ENCODE measurements at regions not wholly inside any gene's neighbourhood (a gene's known extent, or its start where the extent isn't known, plus 50 kb on each side); places are given as distances from the start of the nearest gene placed in this dataset.

DNA sequence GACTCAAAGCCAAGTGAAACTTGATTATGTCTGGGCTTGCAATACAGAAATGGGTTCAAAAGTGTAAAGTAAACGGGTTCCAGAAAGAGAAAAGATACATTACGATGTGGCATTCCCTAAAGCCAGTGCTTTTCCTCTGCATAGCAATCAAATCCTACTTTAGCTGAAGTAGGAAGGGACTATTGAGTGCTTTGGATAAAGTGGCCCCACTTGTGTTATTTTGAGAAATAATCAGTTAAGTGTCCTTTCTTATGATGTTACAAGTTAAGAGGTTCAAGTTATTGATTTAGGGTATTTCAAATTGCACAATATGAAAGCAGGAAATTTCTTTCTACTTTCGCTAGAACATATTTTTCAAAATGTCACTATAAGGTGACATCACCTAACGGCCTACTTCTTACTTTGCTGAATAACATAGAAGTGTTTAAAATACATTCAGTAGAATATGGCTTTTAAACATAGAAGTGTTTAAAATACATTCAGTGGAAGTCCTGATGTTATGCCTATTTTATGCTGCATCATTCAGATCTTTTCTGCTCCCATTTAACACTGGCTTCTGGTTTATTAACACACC is 235.2 kb downstream of the DTHD1 start:
- Mint-ChIP-seq H3K4me1 (no peaks in the 10 kb centered on the region), H3K27ac (no peak overlapping the region), H3K4me3 (no peak overlapping the region), H3K9me3 (no peaks in the 10 kb centered on the region), H3K27me3 (no peaks in the 10 kb centered on the region), H3K36me3 (no peaks in the 10 kb centered on the region)
- DNase-seq (ENCODE audit: low spot score in 2 of 2) (no peak), ATAC-seq (ENCODE audit: low read depth) (no peak)

DNA sequence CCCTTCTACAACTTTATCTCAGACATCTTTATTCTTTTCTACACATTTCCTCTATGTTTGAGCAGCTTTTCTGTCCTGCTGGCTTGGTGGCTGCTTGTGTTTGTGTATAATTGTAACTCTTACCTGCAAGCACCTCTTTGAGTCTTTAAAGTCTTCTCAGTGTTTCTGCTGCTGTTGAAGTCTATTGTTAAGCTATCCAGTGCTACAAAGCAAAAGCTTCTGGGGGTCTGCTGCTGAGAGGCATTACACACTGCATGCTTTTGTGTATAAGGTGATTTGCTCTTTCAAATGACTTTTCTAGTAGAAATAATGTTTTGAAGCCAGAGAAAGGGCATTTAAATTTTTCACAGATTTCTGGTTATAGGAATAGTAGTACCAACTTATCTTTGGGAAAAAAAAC is 241.8 kb downstream of the DTHD1 start:
- Mint-ChIP-seq H3K4me1 (no peaks in the 10 kb centered on the region), H3K36me3 (no peaks in the 10 kb centered on the region), H3K4me3 (no peak overlapping the region), H3K27me3 (no peaks in the 10 kb centered on the region), H3K9me3 (peaks cover 4% of the 10 kb centered on the region), H3K27ac (no peak overlapping the region)
- DNase-seq (ENCODE audit: low spot score in 2 of 2) (no peak), ATAC-seq (ENCODE audit: low read depth) (no peak)

DNA sequence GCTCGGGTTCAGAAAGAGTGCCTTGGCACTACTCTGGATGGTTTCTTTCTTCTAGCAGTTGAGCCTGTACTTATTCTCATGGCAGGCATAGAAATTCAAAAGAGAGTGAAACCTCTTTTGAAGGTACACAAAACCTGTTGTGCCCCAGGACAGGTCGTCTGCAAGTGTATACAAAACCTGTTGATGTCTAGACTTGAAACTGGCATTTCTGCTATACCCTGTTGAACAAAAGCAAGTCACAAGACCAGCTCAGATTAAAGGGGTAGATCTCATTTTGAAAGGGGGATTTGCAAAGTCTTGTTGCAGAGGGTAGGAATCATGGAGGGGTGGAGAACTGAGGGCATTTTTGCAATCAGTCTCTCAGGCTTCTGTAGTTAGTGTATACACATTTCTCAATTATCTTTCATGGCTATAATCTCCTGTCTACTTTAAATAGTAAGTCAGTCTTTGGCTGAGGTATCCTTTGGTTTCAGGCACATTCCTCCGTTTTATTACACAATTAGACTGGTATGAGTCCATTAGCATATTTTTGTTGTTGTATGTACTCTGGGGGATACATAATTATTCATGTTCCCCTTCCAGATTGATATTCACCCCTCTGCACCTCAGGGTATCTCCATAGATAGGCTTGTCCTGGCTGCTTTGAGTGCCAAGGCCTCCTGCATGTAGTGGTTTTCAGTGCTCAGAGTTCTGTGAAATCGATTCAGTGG is 251.4 kb downstream of the DTHD1 start:
- Mint-ChIP-seq H3K27ac (no peak overlapping the region), H3K4me3 (no peak overlapping the region), H3K9me3 (peaks cover 11% of the 10 kb centered on the region), H3K27me3 (no peaks in the 10 kb centered on the region), H3K36me3 (no peaks in the 10 kb centered on the region), H3K4me1 (no peaks in the 10 kb centered on the region)
- no peak for ATAC-seq (ENCODE audit: low read depth)
- DNase-seq (ENCODE audit: low spot score in 2 of 2): no peak

DNA sequence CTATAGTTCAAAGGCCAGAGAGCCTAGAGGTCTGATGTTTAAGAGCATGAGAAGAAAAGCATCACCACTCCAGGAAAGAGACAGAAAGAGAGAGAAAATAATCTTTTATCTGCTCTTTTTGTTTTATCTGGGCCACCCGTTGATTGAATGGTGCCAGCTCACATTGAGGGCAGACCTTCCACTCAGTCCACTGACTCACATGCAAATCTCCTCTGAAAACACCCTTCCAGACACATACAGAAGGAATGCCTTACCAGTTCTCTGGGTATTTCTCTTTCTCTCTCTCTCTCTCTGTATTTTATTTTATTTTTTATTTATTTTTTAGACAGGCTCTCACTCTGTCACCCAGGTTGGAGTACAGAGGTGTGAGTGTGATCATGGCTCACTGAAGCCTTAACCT is 252.5 kb downstream of the DTHD1 start:
- ATAC-seq (ENCODE audit: low read depth) (no peak), DNase-seq (ENCODE audit: low spot score in 2 of 2) (no peak)
- H3K4me3 Mint-ChIP-seq: no peak overlapping the region
- no peak overlapping the region for H3K27ac Mint-ChIP-seq
- no peaks in the 10 kb centered on the region for H3K27me3 Mint-ChIP-seq
- no peaks in the 10 kb centered on the region for H3K36me3 Mint-ChIP-seq
- no peaks in the 10 kb centered on the region for H3K4me1 Mint-ChIP-seq
- peaks cover 3% of the 10 kb centered on the region for H3K9me3 Mint-ChIP-seq

DNA sequence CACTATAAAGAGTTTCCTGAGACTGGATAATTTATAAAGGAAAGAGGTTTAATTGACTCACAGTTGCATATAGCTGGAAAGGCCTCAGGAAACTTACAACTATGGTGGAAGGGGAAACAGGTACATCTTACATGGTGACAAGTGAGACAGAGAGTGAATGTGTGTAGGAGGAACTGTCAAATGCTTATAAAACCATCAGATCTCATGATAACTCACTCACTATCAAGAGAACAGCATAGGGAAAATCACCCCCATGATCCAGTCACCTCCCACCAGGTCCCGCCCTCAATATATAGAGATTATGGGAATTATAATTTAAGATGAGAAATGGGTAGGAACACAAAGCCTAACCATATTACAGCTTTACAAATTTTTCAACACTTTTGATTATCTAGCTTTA is 266.0 kb downstream of the DTHD1 start:
- H3K27me3 Mint-ChIP-seq: no peaks in the 10 kb centered on the region
- no peaks in the 10 kb centered on the region for H3K9me3 Mint-ChIP-seq
- DNase-seq (ENCODE audit: low spot score in 2 of 2): no peak
- no peak for ATAC-seq (ENCODE audit: low read depth)
- H3K36me3 Mint-ChIP-seq: no peaks in the 10 kb centered on the region
- H3K4me3 Mint-ChIP-seq: no peak overlapping the region
- H3K27ac Mint-ChIP-seq: no peak overlapping the region
- H3K4me1 Mint-ChIP-seq: no peaks in the 10 kb centered on the region

DNA sequence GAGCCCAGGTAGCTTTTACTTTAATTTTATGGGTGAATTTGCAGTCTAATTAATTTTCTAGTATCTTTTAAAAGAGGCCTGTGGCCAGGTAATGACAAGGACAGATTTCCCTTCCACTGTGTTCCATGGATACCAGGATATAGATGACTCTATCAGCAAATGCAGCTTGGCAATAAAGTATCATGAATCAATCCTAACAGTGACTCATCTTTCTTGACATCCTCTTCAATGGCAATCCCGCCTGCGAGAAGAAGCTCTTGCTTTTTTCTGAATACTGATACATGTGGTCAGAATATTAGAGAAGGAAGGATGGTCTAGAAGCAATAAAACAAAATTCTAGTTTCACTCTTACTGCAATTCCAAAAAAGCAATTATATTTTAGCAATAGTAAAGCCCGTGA is 267.8 kb downstream of the DTHD1 start:
- ATAC-seq (ENCODE audit: low read depth): no peak
- H3K4me3 Mint-ChIP-seq: no peak overlapping the region
- H3K36me3 Mint-ChIP-seq: no peaks in the 10 kb centered on the region
- H3K27ac Mint-ChIP-seq: no peak overlapping the region
- no peak for DNase-seq (ENCODE audit: low spot score in 2 of 2)
- H3K9me3 Mint-ChIP-seq: no peaks in the 10 kb centered on the region
- H3K4me1 Mint-ChIP-seq: no peaks in the 10 kb centered on the region
- no peaks in the 10 kb centered on the region for H3K27me3 Mint-ChIP-seq

DNA sequence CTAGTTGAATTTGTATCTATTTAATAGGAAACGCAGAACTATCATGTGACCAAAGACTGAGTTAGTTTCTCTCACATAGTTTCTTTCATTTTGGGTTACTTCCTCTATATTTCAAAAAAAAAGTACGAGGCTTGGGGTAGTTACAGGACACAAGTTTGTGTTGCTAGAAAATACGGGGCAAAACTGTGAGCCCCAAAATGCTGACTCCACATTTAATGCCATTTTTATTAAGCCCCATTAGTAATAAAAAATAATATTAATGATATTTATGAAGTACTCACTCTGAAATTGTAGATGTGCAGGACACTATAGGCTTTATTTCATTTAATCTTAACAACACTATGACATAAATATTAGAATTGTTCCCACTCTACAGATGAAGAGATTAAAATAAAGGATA is 268.6 kb downstream of the DTHD1 start:
- Mint-ChIP-seq H3K27me3 (no peaks in the 10 kb centered on the region), H3K4me3 (no peak overlapping the region), H3K27ac (no peak overlapping the region), H3K36me3 (no peaks in the 10 kb centered on the region), H3K4me1 (no peaks in the 10 kb centered on the region), H3K9me3 (no peaks in the 10 kb centered on the region)
- DNase-seq (ENCODE audit: low spot score in 2 of 2) (no peak), ATAC-seq (ENCODE audit: low read depth) (no peak)

DNA sequence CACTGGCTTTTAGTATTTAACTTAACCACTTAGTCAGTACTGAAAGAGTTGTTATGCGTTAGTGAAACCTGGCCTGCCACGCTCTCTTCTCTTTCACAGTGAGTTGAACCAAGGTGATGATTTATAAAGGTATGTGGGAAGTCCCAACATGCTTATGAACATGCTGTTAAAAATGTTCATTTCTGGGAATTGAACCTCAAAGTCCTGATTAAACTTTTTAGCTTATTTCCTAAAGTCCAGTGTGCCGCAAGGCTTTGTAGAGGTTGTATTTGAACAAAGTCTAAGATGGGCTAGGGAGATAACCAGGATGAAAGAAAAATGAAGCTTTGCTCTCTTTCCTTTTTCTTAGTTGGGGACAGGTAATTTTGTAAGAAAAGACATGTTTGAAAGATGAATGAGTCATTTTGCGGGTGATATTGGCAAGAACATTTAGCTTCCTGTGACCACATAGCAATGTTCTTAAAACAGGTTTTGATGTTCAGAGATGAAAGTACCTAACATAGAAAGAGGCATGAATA is 270.3 kb downstream of the DTHD1 start:
- Mint-ChIP-seq H3K4me3 (no peak overlapping the region), H3K27ac (no peak overlapping the region), H3K36me3 (no peaks in the 10 kb centered on the region), H3K4me1 (no peaks in the 10 kb centered on the region), H3K27me3 (peaks cover 2% of the 10 kb centered on the region), H3K9me3 (no peaks in the 10 kb centered on the region)
- ATAC-seq (ENCODE audit: low read depth): no peak
- DNase-seq (ENCODE audit: low spot score in 2 of 2): no peak

DNA sequence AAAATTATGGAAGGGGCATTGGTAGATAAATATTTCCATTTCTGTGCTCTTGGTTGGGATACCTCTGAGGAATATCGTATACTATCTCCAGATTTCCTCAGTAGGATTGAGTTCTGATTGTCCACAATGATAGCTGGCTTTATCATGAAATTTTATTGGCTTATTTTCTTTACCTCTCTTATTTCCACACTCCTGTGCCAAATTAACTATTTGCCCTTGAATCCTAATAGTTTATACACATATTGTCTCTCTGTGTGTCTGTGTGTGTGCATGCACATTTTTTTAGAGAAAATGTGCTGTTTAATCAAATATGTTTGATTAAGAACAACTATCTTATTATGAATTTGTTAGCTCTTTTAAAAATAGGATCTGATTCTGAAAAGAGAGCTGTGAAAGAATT is 271.6 kb downstream of the DTHD1 start:
- H3K9me3 Mint-ChIP-seq: no peaks in the 10 kb centered on the region
- no peaks in the 10 kb centered on the region for H3K4me1 Mint-ChIP-seq
- H3K4me3 Mint-ChIP-seq: no peak overlapping the region
- H3K27me3 Mint-ChIP-seq: peaks cover 2% of the 10 kb centered on the region
- H3K36me3 Mint-ChIP-seq: no peaks in the 10 kb centered on the region
- H3K27ac Mint-ChIP-seq: no peak overlapping the region
- DNase-seq (ENCODE audit: low spot score in 2 of 2): no peak
- ATAC-seq (ENCODE audit: low read depth): no peak

DNA sequence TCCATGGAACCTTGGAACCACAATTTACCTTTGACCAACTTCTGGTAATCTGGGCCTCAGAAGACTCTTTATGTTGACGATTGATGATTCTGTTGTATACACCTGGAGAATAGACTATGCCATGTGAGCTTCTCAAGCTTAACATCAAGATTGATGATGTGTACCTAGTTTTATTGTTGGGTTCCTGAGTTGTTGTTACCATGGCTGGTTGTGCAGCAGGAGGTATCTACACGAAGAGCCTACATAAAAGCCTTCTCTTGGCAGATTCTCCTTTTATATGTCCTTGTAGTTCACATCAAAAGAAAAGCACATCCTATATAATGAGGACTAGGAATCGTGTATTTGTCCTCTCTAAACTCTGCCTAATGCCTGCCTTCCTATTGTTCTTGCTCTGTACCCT is 272.0 kb downstream of the DTHD1 start:
- ATAC-seq (ENCODE audit: low read depth) (no peak), DNase-seq (ENCODE audit: low spot score in 2 of 2) (no peak)
- Mint-ChIP-seq H3K27me3 (peaks cover 2% of the 10 kb centered on the region), H3K4me1 (no peaks in the 10 kb centered on the region), H3K9me3 (no peaks in the 10 kb centered on the region), H3K36me3 (no peaks in the 10 kb centered on the region), H3K27ac (no peak overlapping the region), H3K4me3 (no peak overlapping the region)

DNA sequence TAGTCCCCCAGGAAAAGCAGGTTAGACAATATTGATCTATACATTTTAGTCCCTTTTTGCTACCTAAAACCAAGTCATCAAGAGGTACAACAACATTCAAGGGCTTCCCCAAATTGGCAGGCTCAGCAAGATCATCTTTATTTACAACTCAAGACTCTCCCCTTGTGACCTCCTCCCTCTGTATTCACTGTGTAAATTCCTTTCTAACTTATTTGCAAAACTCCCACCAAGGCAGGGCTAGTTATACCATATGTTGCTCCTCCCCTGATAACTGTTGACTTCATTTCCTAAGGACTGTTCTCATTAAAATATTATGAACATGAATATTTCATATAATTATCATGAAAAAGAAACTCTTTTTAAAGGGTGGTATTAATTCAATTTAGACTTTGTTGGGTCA is 275.6 kb downstream of the DTHD1 start:
- H3K27ac Mint-ChIP-seq: no peak overlapping the region
- H3K27me3 Mint-ChIP-seq: peaks cover 2% of the 10 kb centered on the region
- no peak overlapping the region for H3K4me3 Mint-ChIP-seq
- no peaks in the 10 kb centered on the region for H3K36me3 Mint-ChIP-seq
- H3K4me1 Mint-ChIP-seq: no peaks in the 10 kb centered on the region
- ATAC-seq (ENCODE audit: low read depth) (no peak), DNase-seq (ENCODE audit: low spot score in 2 of 2) (no peak)
- H3K9me3 Mint-ChIP-seq: peaks cover 2% of the 10 kb centered on the region

DNA sequence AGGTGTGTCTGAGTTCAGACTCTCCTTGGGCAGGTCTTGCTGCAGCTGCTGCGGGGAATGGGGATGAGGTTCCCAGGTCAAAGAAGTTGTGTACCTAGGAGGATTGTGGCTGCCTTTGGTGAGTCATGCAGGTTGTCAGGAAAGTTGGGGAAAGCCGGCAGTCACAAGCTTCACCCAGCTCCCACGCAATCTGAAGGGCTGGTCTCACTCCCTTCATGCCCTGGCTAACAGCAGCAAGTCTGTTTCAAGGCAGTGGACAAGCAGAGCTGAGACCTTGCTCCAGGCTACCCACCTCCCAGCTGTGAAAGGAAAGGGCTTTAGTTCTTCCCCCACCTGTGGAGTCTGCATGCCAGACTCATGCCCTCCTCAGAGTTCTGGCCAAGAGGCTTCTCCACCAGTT is 287.2 kb downstream of the DTHD1 start:
- Mint-ChIP-seq H3K27ac (no peak overlapping the region), H3K9me3 (peaks cover 2% of the 10 kb centered on the region), H3K27me3 (peaks cover 4% of the 10 kb centered on the region), H3K4me1 (no peaks in the 10 kb centered on the region), H3K36me3 (no peaks in the 10 kb centered on the region), H3K4me3 (no peak overlapping the region)
- no peak for ATAC-seq (ENCODE audit: low read depth)
- DNase-seq (ENCODE audit: low spot score in 2 of 2): no peak

DNA sequence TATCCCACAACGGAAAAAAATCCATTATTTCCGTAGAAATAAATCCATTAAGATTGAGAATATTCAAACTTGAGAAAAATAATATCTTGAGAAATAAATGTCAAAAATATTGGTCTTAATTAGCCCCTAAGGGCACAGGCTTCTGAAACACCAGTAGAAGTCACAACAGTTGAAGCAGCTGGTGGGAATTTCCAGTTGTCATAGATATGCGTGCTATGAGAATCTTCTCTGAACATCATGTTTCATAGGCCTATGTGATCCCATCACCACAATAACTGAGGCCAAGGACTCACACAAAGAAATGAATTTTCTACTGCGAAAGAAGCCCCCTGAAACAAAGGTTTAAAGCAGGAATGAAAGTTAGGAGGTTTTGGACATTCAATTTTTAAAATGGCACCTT is 292.0 kb downstream of the DTHD1 start:
- Mint-ChIP-seq H3K27ac (no peak overlapping the region), H3K4me1 (no peaks in the 10 kb centered on the region), H3K9me3 (peaks cover 4% of the 10 kb centered on the region), H3K27me3 (peaks cover 4% of the 10 kb centered on the region), H3K4me3 (no peak overlapping the region), H3K36me3 (no peaks in the 10 kb centered on the region)
- no peak for ATAC-seq (ENCODE audit: low read depth)
- no peak for DNase-seq (ENCODE audit: low spot score in 2 of 2)

DNA sequence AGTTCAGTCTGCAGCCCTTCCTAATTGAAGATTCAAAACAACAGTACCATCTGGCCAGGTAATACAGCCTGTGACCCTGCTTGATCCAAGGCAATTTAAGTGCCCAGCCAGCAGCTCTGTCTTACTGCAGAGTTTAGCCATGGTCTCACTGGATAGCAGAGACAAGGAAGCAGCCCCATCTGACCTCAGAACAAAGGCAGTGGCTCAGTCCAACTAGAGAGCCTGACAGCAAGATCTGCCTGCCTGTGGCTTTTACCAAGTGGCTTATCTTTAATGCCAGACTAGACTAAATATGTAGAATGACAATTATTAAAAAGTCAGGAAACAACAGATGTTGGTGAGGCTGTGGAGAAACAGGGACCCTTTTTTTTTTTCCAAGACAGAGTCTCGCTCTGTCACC is 293.4 kb downstream of the DTHD1 start:
- H3K27ac Mint-ChIP-seq: no peak overlapping the region
- DNase-seq (ENCODE audit: low spot score in 2 of 2): no peak
- ATAC-seq (ENCODE audit: low read depth): no peak
- H3K4me1 Mint-ChIP-seq: no peaks in the 10 kb centered on the region
- no peaks in the 10 kb centered on the region for H3K36me3 Mint-ChIP-seq
- no peak overlapping the region for H3K4me3 Mint-ChIP-seq
- H3K9me3 Mint-ChIP-seq: peaks cover 8% of the 10 kb centered on the region
- H3K27me3 Mint-ChIP-seq: peaks cover 1% of the 10 kb centered on the region

DNA sequence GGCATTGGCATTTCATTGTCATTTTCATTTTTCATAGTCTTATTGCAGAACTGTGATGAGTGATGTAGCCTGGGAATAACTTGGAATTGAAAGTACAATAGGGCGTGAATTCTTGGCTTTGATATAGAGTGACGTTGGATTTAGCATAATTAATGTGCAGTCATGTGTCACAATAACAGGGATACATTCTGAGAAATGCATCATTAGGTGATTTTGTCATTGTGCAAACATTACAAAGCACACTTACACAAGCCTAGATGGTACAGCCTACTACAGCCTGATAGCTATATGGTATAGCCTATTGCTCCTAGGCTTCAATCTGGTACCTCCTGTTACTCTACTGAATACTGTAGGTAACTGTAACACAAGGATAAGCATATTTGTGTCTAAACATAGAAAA is 300.8 kb downstream of the DTHD1 start:
- Mint-ChIP-seq H3K36me3 (no peaks in the 10 kb centered on the region), H3K27ac (no peak overlapping the region), H3K4me1 (no peaks in the 10 kb centered on the region), H3K4me3 (no peak overlapping the region), H3K9me3 (peaks cover 6% of the 10 kb centered on the region), H3K27me3 (no peaks in the 10 kb centered on the region)
- DNase-seq (ENCODE audit: low spot score in 2 of 2) (no peak), ATAC-seq (ENCODE audit: low read depth) (no peak)

All from memory B cell (primary cell).